Suppressor macrophage (primary cell): ENCODE measurements at regions not wholly inside any gene's neighbourhood (a gene's known extent, or its start where the extent isn't known, plus 50 kb on each side); places are given as distances from the start of the nearest gene placed in this dataset.

Experiments used
- DNase-seq, 4 experiments: peaks; one replicate each; pipeline ENCODE4 v3.0.0-alpha.2; 2020 to 2022

- no peak for DNase-seq
Measured at GRCh38 chr14:76948976-76949375, 79.5 kb downstream of the IRF2BPL start.

GRCh38 chr14:76948213-76948947 is 80.1 kb downstream of the IRF2BPL start:
- DNase-seq = peak in 3 of 4 experiments; percentile 22 to 28 (median 27)

- DNase-seq = no peak
Measured at GRCh38 chr14:76947838-76948184, 80.7 kb downstream of the IRF2BPL start.

GRCh38 chr14:76947078-76947837 is 81.2 kb downstream of the IRF2BPL start:
- DNase-seq = peak; percentile 82 to 91 (median 89)

GRCh38 chr14:76946753-76947077 is 81.8 kb downstream of the IRF2BPL start:
- no peak for DNase-seq

GRCh38 chr14:76943072-76943471 is 85.4 kb downstream of the IRF2BPL start:
- no peak for DNase-seq

GRCh38 chr14:76941946-76942805 is 86.3 kb downstream of the IRF2BPL start:
- peak in 3 of 4 experiments; percentile 47 to 70 (median 67) for DNase-seq

- no peak for DNase-seq
Measured at GRCh38 chr14:76941544-76941943, 87.0 kb downstream of the IRF2BPL start.

GRCh38 chr14:76940021-76940760 is 88.3 kb downstream of the IRF2BPL start:
- DNase-seq = no peak

GRCh38 chr14:76939015-76939742 is 89.3 kb downstream of the IRF2BPL start:
- DNase-seq = no peak

- no peak for DNase-seq
Measured at GRCh38 chr14:76938092-76938500, 90.4 kb downstream of the IRF2BPL start.

- peak in 2 of 4 experiments; percentile 37 to 39 for DNase-seq
Measured at GRCh38 chr14:76937181-76938091, 91.1 kb downstream of the IRF2BPL start.

- no peak for DNase-seq
Measured at GRCh38 chr14:76936483-76936882, 92.0 kb downstream of the IRF2BPL start.

- DNase-seq = no peak
Measured at GRCh38 chr14:76933515-76933914, 95.0 kb downstream of the IRF2BPL start.

- no peak for DNase-seq
Measured at GRCh38 chr14:76931631-76932402, 96.7 kb downstream of the IRF2BPL start.

- no peak for DNase-seq
Measured at GRCh38 chr14:76930549-76930948, 98.0 kb downstream of the IRF2BPL start.

GRCh38 chr14:76929927-76930326 is 98.6 kb downstream of the IRF2BPL start:
- peak; percentile 89 to 93 (median 91) for DNase-seq

- no peak for DNase-seq
Measured at GRCh38 chr14:76927971-76928700, 100.4 kb downstream of the IRF2BPL start.
